H1 (cell line): ENCODE measurements at regions not wholly inside any gene's neighbourhood (a gene's known extent, or its start where the extent isn't known, plus 50 kb on each side); places are given as distances from the start of the nearest gene placed in this dataset.

ENCODE experiments used
- EZH2 ChIP-seq: fragments of 200-600 bp; sonication (generic); IDR thresholded peaks from 2 replicates; pipeline ENCODE4 v1.7.1; 2012; ENCODE audit warnings: low read depth, mild to moderate bottlenecking, moderate library complexity, low read length, inconsistent platforms; ENCODE audit not compliant: severe bottlenecking
- POLR2A ChIP-seq, 2 experiments: IDR thresholded peaks; 1 replicate in 1 of 2; 2 replicates in 1 of 2; pipeline ENCODE4 v1.6.1; 2011; ENCODE audit warnings: low read depth in 2 of 2, low read length in 2 of 2, mild to moderate bottlenecking in 2 of 2; ENCODE audit errors: control extremely low read depth in 1 of 2
- POLR2AphosphoS5 ChIP-seq: IDR thresholded peaks from 2 replicates; pipeline ENCODE4 v1.6.1; 2011; ENCODE audit warnings: low read depth, low read length
- TAF1 ChIP-seq: IDR thresholded peaks from 2 replicates; pipeline ENCODE4 v1.6.1; 2011; ENCODE audit warnings: mild to moderate bottlenecking, low read depth, low read length

- TF ChIP-seq EZH2 = no peak
- no peak for TF ChIP-seq POLR2A (IDR thresholded peaks at IDR 0.05; ENCODE audit: control extremely low read depth in 1 of 2, low read depth in 2 of 2, low read length in 2 of 2)
- no peak for TF ChIP-seq POLR2AphosphoS5
- no peak for TF ChIP-seq TAF1
These were observed 653.4 kb downstream of the ANXA1 start for GRCh38 chr9:73805111-73805510.
